ENCODE measurements at regions not wholly inside any gene's neighbourhood (a gene's known extent, or its start where the extent isn't known, plus 50 kb on each side); places are given as distances from the start of the nearest gene placed in this dataset.

GRCh38 chr2:82226441-82226840 lies 1921.9 kb upstream of the LRRTM1 start:
- no peaks in the 10 kb centered on the region for H3K9me3 ChIP-seq (ENCODE audit: control insufficient read depth, insufficient read depth, low read depth, low read length)
- no peak for DNase-seq (ENCODE audit: low read depth in 2 of 2)
- no peak overlapping the region for H2AFZ ChIP-seq (ENCODE audit: low read length)
- no peaks in the 10 kb centered on the region for H4K20me1 ChIP-seq (ENCODE audit: control insufficient read depth, extremely low read depth, insufficient read depth, low read length)
- H3K36me3 ChIP-seq (ENCODE audit: control insufficient read depth, insufficient read depth, low read length), result no peaks in the 10 kb centered on the region
- H3K27ac ChIP-seq (ENCODE audit: insufficient read depth, low read length), result no peak overlapping the region
- no peaks in the 10 kb centered on the region for H3K27me3 ChIP-seq (ENCODE audit: control insufficient read depth, insufficient read depth, low read length)
- TF ChIP-seq CTCF (conservative IDR thresholded peaks at IDR 0.05 in 1 of 2, IDR thresholded peaks at IDR 0.05 in 1 of 2; ENCODE audit: low read depth in 1 of 2, low read length in 2 of 2) (no peak), EZH2 (IDR thresholded peaks at IDR 0.05; ENCODE audit: low read length, missing control alignments) (no peak)
- H3K9ac ChIP-seq (ENCODE audit: insufficient read depth, low read length), result no peak overlapping the region
- H3K79me2 ChIP-seq (ENCODE audit: control insufficient read depth, insufficient read depth, low read length), result no peaks in the 10 kb centered on the region
- H3K4me3 ChIP-seq (replicated peaks in 1 of 4; ENCODE audit: control extremely low read depth in 1 of 4, insufficient read depth in 1 of 4, low read depth in 3 of 4, low read length in 4 of 4), result no peak overlapping the region
- no peak overlapping the region for H3K4me2 ChIP-seq (ENCODE audit: extremely low read depth, insufficient read depth, low read length)
- no peaks in the 10 kb centered on the region for H3K4me1 ChIP-seq (ENCODE audit: control insufficient read depth, extremely low read depth, insufficient read depth, low read length)

- no peaks in the 10 kb centered on the region for H3K36me3 ChIP-seq (ENCODE audit: control insufficient read depth, insufficient read depth, low read length)
These were observed 1919.9 kb upstream of the LRRTM1 start for GRCh38 chr2:82224301-82224940.

GRCh38 chr2:82215212-82215611 lies 1910.7 kb upstream of the LRRTM1 start:
- Histone ChIP-seq H2AFZ (ENCODE audit: low read length) (no peak overlapping the region), H3K4me2 (ENCODE audit: extremely low read depth, insufficient read depth, low read length) (no peak overlapping the region), H3K27me3 (ENCODE audit: control insufficient read depth, insufficient read depth, low read length) (no peaks in the 10 kb centered on the region), H3K4me1 (ENCODE audit: control insufficient read depth, extremely low read depth, insufficient read depth, low read length) (no peaks in the 10 kb centered on the region), H3K79me2 (ENCODE audit: control insufficient read depth, insufficient read depth, low read length) (no peaks in the 10 kb centered on the region), H4K20me1 (ENCODE audit: control insufficient read depth, extremely low read depth, insufficient read depth, low read length) (no peaks in the 10 kb centered on the region), H3K27ac (ENCODE audit: insufficient read depth, low read length) (no peak overlapping the region), H3K36me3 (ENCODE audit: control insufficient read depth, insufficient read depth, low read length) (no peaks in the 10 kb centered on the region), H3K4me3 (replicated peaks in 1 of 4; ENCODE audit: control extremely low read depth in 1 of 4, insufficient read depth in 1 of 4, low read depth in 3 of 4, low read length in 4 of 4) (no peak overlapping the region), H3K9ac (ENCODE audit: insufficient read depth, low read length) (no peak overlapping the region), H3K9me3 (ENCODE audit: control insufficient read depth, insufficient read depth, low read depth, low read length) (no peaks in the 10 kb centered on the region)
- TF ChIP-seq EZH2 (IDR thresholded peaks at IDR 0.05; ENCODE audit: low read length, missing control alignments) (no peak), CTCF (conservative IDR thresholded peaks at IDR 0.05 in 1 of 2, IDR thresholded peaks at IDR 0.05 in 1 of 2; ENCODE audit: low read depth in 1 of 2, low read length in 2 of 2) (no peak)
- DNase-seq (ENCODE audit: low read depth in 2 of 2), result no peak

More at GRCh38 chr2:82224301-82224940, 1919.9 kb upstream of the LRRTM1 start:
- no peak overlapping the region for H2AFZ ChIP-seq (ENCODE audit: low read length)
- no peak overlapping the region for H3K27ac ChIP-seq (ENCODE audit: insufficient read depth, low read length)
- H3K4me1 ChIP-seq (ENCODE audit: control insufficient read depth, extremely low read depth, insufficient read depth, low read length), result no peaks in the 10 kb centered on the region
- no peaks in the 10 kb centered on the region for H3K79me2 ChIP-seq (ENCODE audit: control insufficient read depth, insufficient read depth, low read length)
- H3K9ac ChIP-seq (ENCODE audit: insufficient read depth, low read length), result no peak overlapping the region
- no peaks in the 10 kb centered on the region for H3K9me3 ChIP-seq (ENCODE audit: control insufficient read depth, insufficient read depth, low read depth, low read length)
- DNase-seq (ENCODE audit: low read depth in 2 of 2), result no peak
- no peaks in the 10 kb centered on the region for H3K27me3 ChIP-seq (ENCODE audit: control insufficient read depth, insufficient read depth, low read length)
- H3K4me3 ChIP-seq (replicated peaks in 1 of 4; ENCODE audit: control extremely low read depth in 1 of 4, insufficient read depth in 1 of 4, low read depth in 3 of 4, low read length in 4 of 4), result no peak overlapping the region
- H4K20me1 ChIP-seq (ENCODE audit: control insufficient read depth, extremely low read depth, insufficient read depth, low read length), result no peaks in the 10 kb centered on the region
- H3K4me2 ChIP-seq (ENCODE audit: extremely low read depth, insufficient read depth, low read length), result no peak overlapping the region
- no peak for TF ChIP-seq CTCF (conservative IDR thresholded peaks at IDR 0.05 in 1 of 2, IDR thresholded peaks at IDR 0.05 in 1 of 2; ENCODE audit: low read depth in 1 of 2, low read length in 2 of 2)
- no peak for TF ChIP-seq EZH2 (IDR thresholded peaks at IDR 0.05; ENCODE audit: low read length, missing control alignments)

Measured in fibroblast of lung (primary cell).